A673 (cell line): ENCODE measurements at regions not wholly inside any gene's neighbourhood (a gene's known extent, or its start where the extent isn't known, plus 50 kb on each side); places are given as distances from the start of the nearest gene placed in this dataset.
"Not testable (repeated sequence)": the region's sequence is repeated elsewhere in the genome, so short reads cannot be mapped to it uniquely, and the experiment has no call there.

Experiments
- BruUV-seq: library from RNA; stranded (reverse); fragments of 400-500 nt; replicated peaks from 2 replicates; lab custom pipeline; 2021; lab: Mats Ljungman, UMichigan
- CTCF ChIA-PET: fragments of 300-600 bp; sonication (Branson Sonifier 250); formaldehyde crosslinking; loops from one replicate; lab custom pipeline; 2022; ENCODE audit warnings: antibody characterized with exemption; lab: Charles Lee
- POLR2A ChIA-PET: fragments of 300-600 bp; sonication (Branson Sonifier 250); formaldehyde crosslinking; loops from one replicate; lab custom pipeline; 2022; ENCODE audit warnings: antibody characterized with exemption; ENCODE audit not compliant: low non-redundant PET; lab: Charles Lee
- DNase-seq: peaks from one replicate; pipeline ENCODE4 v3.0.0-alpha.2; 2015; ENCODE audit warnings: low spot score
- H3K27ac ChIP-seq: fragments of 200-600 bp; sonication (generic); 2 replicates; pipeline ENCODE4 v1.5.1; 2016; ENCODE audit warnings: mixed run types, low read depth, mild to moderate bottlenecking, mixed read lengths, antibody characterized with exemption, low read length; ENCODE audit not compliant: poor library complexity, severe bottlenecking
- H3K27me3 ChIP-seq: fragments of 200-600 bp; sonication (generic); replicated peaks from 2 replicates; pipeline ENCODE4 v1.6.1; 2017; ENCODE audit warnings: mixed run types, low read depth, mild to moderate bottlenecking, mixed read lengths, antibody characterized with exemption, low read length; ENCODE audit not compliant: insufficient read depth, poor library complexity
- H3K36me3 ChIP-seq: fragments of 200-600 bp; sonication (generic); 2 replicates; pipeline ENCODE4 v1.6.1; 2016; ENCODE audit warnings: mixed run types, mild to moderate bottlenecking, mixed read lengths, antibody characterized with exemption, low read length; ENCODE audit not compliant: insufficient read depth, poor library complexity, severe bottlenecking
- H3K4me1 ChIP-seq: fragments of 200-600 bp; sonication (generic); 2 replicates; pipeline ENCODE4 v1.6.1; 2017; ENCODE audit warnings: mixed run types, mild to moderate bottlenecking, mixed read lengths, antibody characterized with exemption, low read length; ENCODE audit not compliant: insufficient read depth, poor library complexity, severe bottlenecking
- H3K4me3 ChIP-seq: fragments of 200-600 bp; sonication (generic); 2 replicates; pipeline ENCODE4 v1.5.1; 2016; ENCODE audit warnings: low read depth, mixed run types, mild to moderate bottlenecking, mixed read lengths, low read length; ENCODE audit not compliant: poor library complexity, severe bottlenecking
- H3K9me3 ChIP-seq: fragments of 200-600 bp; sonication (generic); 2 replicates; pipeline ENCODE4 v1.6.1; 2016; ENCODE audit warnings: mixed run types, low read depth, mild to moderate bottlenecking, mixed read lengths, antibody characterized with exemption, low read length; ENCODE audit not compliant: poor library complexity, severe bottlenecking
- EZH2 ChIP-seq: fragments of 200-600 bp; sonication (generic); IDR thresholded peaks from 2 replicates; pipeline ENCODE4 v1.6.1; 2017; ENCODE audit warnings: borderline replicate concordance, low read depth, mild to moderate bottlenecking, mixed read lengths, antibody characterized with exemption, low read length; ENCODE audit not compliant: poor library complexity, severe bottlenecking
- intact Hi-C: fragments of 100-400 bp; cut with micrococcal nuclease; formaldehyde crosslinking; loops from one replicate; pipeline ENCODE4 v1.10.0; 2022; ENCODE audit not compliant: unreplicated experiment
- TF ChIP-seq, protein P1 (sequence below): fragments of 300-800, 200-600 bp; sonication (generic); conservative IDR thresholded peaks from 2 replicates; pipeline ENCODE4 v1.5.1; 2017; ENCODE audit warnings: low read depth, mild to moderate bottlenecking, antibody characterized with exemption, low read length, moderate library complexity, mixed read lengths

DNA sequence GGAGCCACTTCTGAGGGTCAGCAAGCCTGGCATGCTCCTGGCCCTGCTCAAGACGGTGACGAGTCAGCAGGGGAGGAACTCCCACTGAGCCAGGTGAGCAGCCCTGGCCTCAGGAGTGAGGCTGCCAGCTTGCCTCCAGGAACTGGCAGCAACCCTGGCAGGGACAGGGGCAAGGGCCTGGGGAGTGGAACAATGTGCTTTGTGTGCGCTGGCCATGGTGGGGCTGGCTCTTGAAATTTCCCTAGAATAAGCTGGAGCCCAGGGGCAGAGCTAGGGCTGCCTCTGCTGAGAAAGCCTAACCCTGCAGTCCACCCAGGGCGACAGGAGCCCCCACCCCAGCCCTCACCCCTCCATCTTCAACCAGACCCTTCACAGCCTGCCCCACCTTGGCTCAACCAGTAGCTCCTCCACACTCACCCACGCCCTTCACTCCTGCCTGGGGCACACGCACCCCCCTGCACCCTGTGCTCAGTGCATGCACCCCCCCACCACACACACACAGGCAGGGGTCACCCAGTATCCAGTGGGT is 88.0 kb downstream of the MRPL14 start:
- Histone ChIP-seq H3K36me3 (no peaks in the 10 kb centered on the region), H3K27me3 (no peaks in the 10 kb centered on the region), H3K27ac (no peak overlapping the region), H3K4me1 (peaks cover 49% of the 10 kb centered on the region), H3K9me3 (no peaks in the 10 kb centered on the region), H3K4me3 (no peak overlapping the region)
- BruUV-seq = no TSS peak
- POLR2A ChIA-PET = interaction anchor here (0.6 kb wide), 1 partner anchor 17 kb away, joined by 3 read pairs; no protein-coding TSS in a partner anchor
- no peak for DNase-seq
- CTCF ChIA-PET = no interaction called here
- intact Hi-C loops = no loop called here
- TF ChIP-seq, protein P1, sequence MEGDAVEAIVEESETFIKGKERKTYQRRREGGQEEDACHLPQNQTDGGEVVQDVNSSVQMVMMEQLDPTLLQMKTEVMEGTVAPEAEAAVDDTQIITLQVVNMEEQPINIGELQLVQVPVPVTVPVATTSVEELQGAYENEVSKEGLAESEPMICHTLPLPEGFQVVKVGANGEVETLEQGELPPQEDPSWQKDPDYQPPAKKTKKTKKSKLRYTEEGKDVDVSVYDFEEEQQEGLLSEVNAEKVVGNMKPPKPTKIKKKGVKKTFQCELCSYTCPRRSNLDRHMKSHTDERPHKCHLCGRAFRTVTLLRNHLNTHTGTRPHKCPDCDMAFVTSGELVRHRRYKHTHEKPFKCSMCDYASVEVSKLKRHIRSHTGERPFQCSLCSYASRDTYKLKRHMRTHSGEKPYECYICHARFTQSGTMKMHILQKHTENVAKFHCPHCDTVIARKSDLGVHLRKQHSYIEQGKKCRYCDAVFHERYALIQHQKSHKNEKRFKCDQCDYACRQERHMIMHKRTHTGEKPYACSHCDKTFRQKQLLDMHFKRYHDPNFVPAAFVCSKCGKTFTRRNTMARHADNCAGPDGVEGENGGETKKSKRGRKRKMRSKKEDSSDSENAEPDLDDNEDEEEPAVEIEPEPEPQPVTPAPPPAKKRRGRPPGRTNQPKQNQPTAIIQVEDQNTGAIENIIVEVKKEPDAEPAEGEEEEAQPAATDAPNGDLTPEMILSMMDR = no peak
- no peak for TF ChIP-seq EZH2

DNA sequence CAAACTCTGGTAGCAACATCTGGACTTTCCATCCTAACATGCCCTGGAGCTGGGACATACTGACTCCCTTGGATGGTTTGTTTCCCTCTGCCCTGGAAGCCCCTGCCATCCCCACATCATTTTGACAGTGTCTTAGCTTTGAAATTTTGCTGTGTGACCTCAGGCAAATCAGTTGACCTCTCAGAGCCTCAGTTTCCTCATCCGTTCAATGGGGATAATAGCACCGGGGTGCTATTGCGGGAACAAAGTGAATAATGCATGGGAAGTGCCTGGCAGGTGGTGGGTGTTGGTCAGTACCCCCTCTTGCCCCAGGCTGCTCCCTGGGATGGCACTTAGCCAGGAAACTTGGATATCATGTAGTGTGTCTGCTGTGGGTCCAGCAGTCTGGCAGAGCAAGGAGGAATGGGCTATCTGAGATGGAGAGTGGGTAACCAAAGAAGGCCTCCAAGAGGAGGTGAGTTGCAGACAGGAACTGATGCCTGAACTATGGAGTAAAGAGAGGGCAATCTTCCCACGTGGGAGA is 88.6 kb downstream of the MRPL14 start:
- Histone ChIP-seq H3K4me3 (no peak overlapping the region), H3K27ac (no peak overlapping the region), H3K9me3 (no peaks in the 10 kb centered on the region), H3K36me3 (no peaks in the 10 kb centered on the region), H3K4me1 (peaks cover 43% of the 10 kb centered on the region), H3K27me3 (no peaks in the 10 kb centered on the region)
- ChIA-PET POLR2A (no interaction called here), CTCF (no interaction called here)
- TF ChIP-seq, protein P1 = no peak
- TF ChIP-seq EZH2 = no peak
- BruUV-seq = no TSS peak
- no peak for DNase-seq
- intact Hi-C loops = no loop called here

GRCh38 chr6:44037847-44038542 is 89.3 kb downstream of the MRPL14 start:
- intact Hi-C loops = no loop called here
- H3K4me1 ChIP-seq = peaks cover 37% of the 10 kb centered on the region
- DNase-seq = no peak
- no peaks in the 10 kb centered on the region for H3K9me3 ChIP-seq
- CTCF ChIA-PET = no interaction called here
- POLR2A ChIA-PET = no interaction called here
- H3K4me3 ChIP-seq = no peak overlapping the region
- H3K36me3 ChIP-seq = no peaks in the 10 kb centered on the region
- BruUV-seq = no TSS peak
- no peak for TF ChIP-seq EZH2
- TF ChIP-seq, protein P1 = no peak
- no peak overlapping the region for H3K27ac ChIP-seq
- no peaks in the 10 kb centered on the region for H3K27me3 ChIP-seq

DNA sequence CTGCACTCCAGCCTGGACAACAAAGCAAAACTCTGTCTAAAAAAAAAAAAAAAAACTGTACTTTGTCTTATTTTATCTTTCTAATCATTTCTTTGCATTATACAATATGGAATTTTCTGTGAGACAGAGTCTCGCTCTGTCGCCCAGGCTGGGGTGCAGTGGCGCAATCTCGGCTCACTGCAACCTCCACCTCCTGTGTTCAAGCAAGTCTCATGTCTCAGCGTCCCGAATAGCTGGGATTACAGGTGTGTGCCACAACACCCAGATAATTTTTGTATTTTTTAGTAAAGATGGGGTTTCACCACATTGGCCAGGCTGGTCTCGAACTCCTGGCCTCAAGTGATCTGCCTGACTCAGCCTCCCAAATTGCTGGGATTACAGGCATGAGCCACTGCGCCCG is 90.0 kb downstream of the MRPL14 start:
- H3K36me3 ChIP-seq, intact Hi-C loops, H3K9me3 ChIP-seq, DNase-seq, POLR2A ChIA-PET, H3K27me3 ChIP-seq, BruUV-seq, CTCF ChIA-PET, H3K27ac ChIP-seq, H3K4me3 ChIP-seq: not testable (repeated sequence)
- H3K4me1 ChIP-seq = peaks cover 30% of the 10 kb centered on the region
